ENCODE measurements at regions not wholly inside any gene's neighbourhood (a gene's known extent, or its start where the extent isn't known, plus 50 kb on each side); places are given as distances from the start of the nearest gene placed in this dataset.

GRCh38 chr6:144896289-144896688, 611.2 kb downstream of the UTRN start:
- H3K4me3 ChIP-seq (ENCODE audit: low read depth, low read length), result no peak overlapping the region
- peaks cover 2% of the 10 kb centered on the region for H3K27me3 ChIP-seq (ENCODE audit: control insufficient read depth, insufficient read depth, low read length)
- Mint-ChIP-seq H3K27me3 (peaks cover 19% of the 10 kb centered on the region), H3K36me3 (no peaks in the 10 kb centered on the region), H3K4me1 (no peaks in the 10 kb centered on the region), H3K27ac (no peak overlapping the region), H3K4me3 (no peak overlapping the region), H3K9me3 (peaks cover 0 to 1% (median 0%) of the 10 kb centered on the region in 7 donors)
- no peaks in the 10 kb centered on the region for H3K36me3 ChIP-seq (ENCODE audit: control insufficient read depth, insufficient read depth, low read length)
- no peak for DNase-seq
- no peaks in the 10 kb centered on the region for H3K4me1 ChIP-seq (ENCODE audit: control insufficient read depth, insufficient read depth, low read length, poor library complexity, severe bottlenecking)
- ATAC-seq (ENCODE audit: low read depth in 2 of 2), result no peak
- H3K27ac ChIP-seq (ENCODE audit: insufficient read depth, low read length, poor library complexity, severe bottlenecking), result no peak overlapping the region
- no peaks in the 10 kb centered on the region for H3K9me3 ChIP-seq (ENCODE audit: control insufficient read depth in 2 of 2, low read length in 2 of 2)

DNA sequence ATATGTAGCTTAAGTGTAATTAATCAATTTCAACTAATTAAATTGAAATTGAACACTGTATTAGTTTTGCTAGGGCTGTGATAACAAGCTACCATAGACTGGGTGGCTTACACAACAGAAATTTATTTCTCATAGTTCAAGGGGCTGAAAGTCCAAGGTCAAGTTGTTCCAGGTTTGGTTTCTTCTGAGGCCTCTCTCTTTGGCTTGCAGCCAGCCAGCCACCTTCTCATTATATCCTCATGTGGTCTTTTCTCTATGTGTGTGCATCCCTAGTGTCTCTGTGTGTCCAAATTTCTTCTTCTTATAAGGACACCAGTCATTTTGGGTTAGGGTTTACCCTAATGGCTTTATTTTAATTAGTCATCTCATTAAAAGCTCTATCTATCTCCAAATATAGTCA, 611.7 kb downstream of the UTRN start:
- H3K36me3 ChIP-seq (ENCODE audit: control insufficient read depth, insufficient read depth, low read length), result no peaks in the 10 kb centered on the region
- no peaks in the 10 kb centered on the region for H3K4me1 ChIP-seq (ENCODE audit: control insufficient read depth, insufficient read depth, low read length, poor library complexity, severe bottlenecking)
- Mint-ChIP-seq H3K4me3 (no peak overlapping the region), H3K27me3 (peaks cover 23% of the 10 kb centered on the region), H3K9me3 (peaks cover 0 to 4% (median 0%) of the 10 kb centered on the region in 7 donors), H3K27ac (no peak overlapping the region), H3K36me3 (no peaks in the 10 kb centered on the region), H3K4me1 (no peaks in the 10 kb centered on the region)
- H3K27ac ChIP-seq (ENCODE audit: insufficient read depth, low read length, poor library complexity, severe bottlenecking), result no peak overlapping the region
- no peak overlapping the region for H3K4me3 ChIP-seq (ENCODE audit: low read depth, low read length)
- H3K9me3 ChIP-seq (ENCODE audit: control insufficient read depth in 2 of 2, low read length in 2 of 2), result peaks cover 2 to 5% of the 10 kb centered on the region in 2 experiments
- peaks cover 4% of the 10 kb centered on the region for H3K27me3 ChIP-seq (ENCODE audit: control insufficient read depth, insufficient read depth, low read length)
- ATAC-seq (ENCODE audit: low read depth in 2 of 2) (no peak), DNase-seq (no peak)

GRCh38 chr6:144897441-144897921, 612.3 kb downstream of the UTRN start:
- Mint-ChIP-seq H3K9me3 (peaks cover 0 to 9% (median 0%) of the 10 kb centered on the region in 7 donors), H3K36me3 (no peaks in the 10 kb centered on the region), H3K27me3 (peaks cover 28% of the 10 kb centered on the region), H3K27ac (no peak overlapping the region), H3K4me3 (no peak overlapping the region), H3K4me1 (peaks cover 0 to under 1% (median 0%) of the 10 kb centered on the region in 4 donors)
- peaks cover 8% of the 10 kb centered on the region in 2 experiments for H3K9me3 ChIP-seq (ENCODE audit: control insufficient read depth in 2 of 2, low read length in 2 of 2)
- no peaks in the 10 kb centered on the region for H3K4me1 ChIP-seq (ENCODE audit: control insufficient read depth, insufficient read depth, low read length, poor library complexity, severe bottlenecking)
- H3K36me3 ChIP-seq (ENCODE audit: control insufficient read depth, insufficient read depth, low read length), result no peaks in the 10 kb centered on the region
- H3K27me3 ChIP-seq (ENCODE audit: control insufficient read depth, insufficient read depth, low read length), result peaks cover 4% of the 10 kb centered on the region
- ATAC-seq (ENCODE audit: low read depth in 2 of 2) (no peak), DNase-seq (no peak)
- no peak overlapping the region for H3K4me3 ChIP-seq (ENCODE audit: low read depth, low read length)
- no peak overlapping the region for H3K27ac ChIP-seq (ENCODE audit: insufficient read depth, low read length, poor library complexity, severe bottlenecking)

DNA sequence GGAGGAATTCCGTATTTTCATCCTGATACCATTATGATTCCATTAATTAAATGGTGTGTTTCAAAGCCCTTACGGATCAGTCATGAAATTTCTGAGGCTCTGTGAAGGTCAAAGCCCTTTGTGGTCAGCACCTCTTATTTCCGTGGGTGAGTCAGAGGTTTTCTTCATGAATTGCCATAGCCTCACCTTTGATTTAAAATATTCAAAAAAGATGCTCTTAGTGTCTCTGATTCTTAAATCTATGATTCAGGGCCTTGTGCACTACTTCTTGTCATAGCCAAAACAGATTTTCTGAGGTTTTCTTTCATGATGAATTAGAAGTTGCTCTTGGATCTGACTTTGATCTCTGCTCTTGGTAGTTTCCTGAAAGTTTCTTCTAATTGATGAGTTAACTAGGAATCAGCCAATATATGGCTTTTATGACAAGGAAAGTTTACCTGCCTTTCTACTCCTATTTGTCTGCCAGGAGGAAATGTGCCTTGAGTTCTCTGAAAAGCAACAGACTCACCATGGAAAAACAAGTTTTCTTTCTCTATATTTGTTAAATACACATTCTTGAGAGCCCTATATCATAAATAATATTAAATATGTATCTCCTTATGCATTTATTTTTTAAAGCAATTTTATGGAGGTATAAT, 613.0 kb downstream of the UTRN start:
- Mint-ChIP-seq H3K4me3 (no peak overlapping the region), H3K36me3 (no peaks in the 10 kb centered on the region), H3K9me3 (peaks cover 3 to 16% (median 5%) of the 10 kb centered on the region in 7 donors), H3K4me1 (peaks cover 0 to 5% (median 0%) of the 10 kb centered on the region in 4 donors), H3K27me3 (peaks cover 31% of the 10 kb centered on the region), H3K27ac (no peak overlapping the region)
- Histone ChIP-seq H3K4me3 (ENCODE audit: low read depth, low read length) (no peak overlapping the region), H3K9me3 (ENCODE audit: control insufficient read depth in 2 of 2, low read length in 2 of 2) (peaks cover 8 to 13% of the 10 kb centered on the region in 2 experiments), H3K36me3 (ENCODE audit: control insufficient read depth, insufficient read depth, low read length) (no peaks in the 10 kb centered on the region), H3K27me3 (ENCODE audit: control insufficient read depth, insufficient read depth, low read length) (peaks cover 4% of the 10 kb centered on the region), H3K4me1 (ENCODE audit: control insufficient read depth, insufficient read depth, low read length, poor library complexity, severe bottlenecking) (no peaks in the 10 kb centered on the region), H3K27ac (ENCODE audit: insufficient read depth, low read length, poor library complexity, severe bottlenecking) (no peak overlapping the region)
- no peak for ATAC-seq (ENCODE audit: low read depth in 2 of 2)
- no peak for DNase-seq

- H3K27ac ChIP-seq (ENCODE audit: insufficient read depth, low read length, poor library complexity, severe bottlenecking), result no peak overlapping the region
- no peak overlapping the region for H3K4me3 ChIP-seq (ENCODE audit: low read depth, low read length)
- DNase-seq (no peak), ATAC-seq (ENCODE audit: low read depth in 2 of 2) (no peak)
- Mint-ChIP-seq H3K4me1 (peaks cover 0 to 5% (median 0%) of the 10 kb centered on the region in 4 donors), H3K4me3 (no peak overlapping the region), H3K36me3 (no peaks in the 10 kb centered on the region), H3K27ac (no peak overlapping the region), H3K9me3 (peaks cover 3 to 21% (median 7%) of the 10 kb centered on the region in 7 donors), H3K27me3 (peaks cover 35% of the 10 kb centered on the region)
- H3K27me3 ChIP-seq (ENCODE audit: control insufficient read depth, insufficient read depth, low read length), result peaks cover 7% of the 10 kb centered on the region
- peaks cover 8 to 13% of the 10 kb centered on the region in 2 experiments for H3K9me3 ChIP-seq (ENCODE audit: control insufficient read depth in 2 of 2, low read length in 2 of 2)
- no peaks in the 10 kb centered on the region for H3K4me1 ChIP-seq (ENCODE audit: control insufficient read depth, insufficient read depth, low read length, poor library complexity, severe bottlenecking)
- no peaks in the 10 kb centered on the region for H3K36me3 ChIP-seq (ENCODE audit: control insufficient read depth, insufficient read depth, low read length)
Observed at GRCh38 chr6:144898741-144899140, 613.6 kb downstream of the UTRN start.

- H3K4me1 ChIP-seq (ENCODE audit: control insufficient read depth, insufficient read depth, low read length, poor library complexity, severe bottlenecking), result no peaks in the 10 kb centered on the region
- Mint-ChIP-seq H3K4me1 (peaks cover 0 to 5% (median 0%) of the 10 kb centered on the region in 4 donors), H3K27me3 (peaks cover 37% of the 10 kb centered on the region), H3K9me3 (peaks cover 3 to 23% (median 7%) of the 10 kb centered on the region in 7 donors), H3K36me3 (no peaks in the 10 kb centered on the region), H3K4me3 (no peak overlapping the region), H3K27ac (no peak overlapping the region)
- H3K9me3 ChIP-seq (ENCODE audit: control insufficient read depth in 2 of 2, low read length in 2 of 2), result peaks cover 8 to 13% of the 10 kb centered on the region in 2 experiments
- peaks cover 8% of the 10 kb centered on the region for H3K27me3 ChIP-seq (ENCODE audit: control insufficient read depth, insufficient read depth, low read length)
- ATAC-seq (ENCODE audit: low read depth in 2 of 2), result no peak
- H3K27ac ChIP-seq (ENCODE audit: insufficient read depth, low read length, poor library complexity, severe bottlenecking), result no peak overlapping the region
- no peak for DNase-seq
- H3K36me3 ChIP-seq (ENCODE audit: control insufficient read depth, insufficient read depth, low read length), result no peaks in the 10 kb centered on the region
- H3K4me3 ChIP-seq (ENCODE audit: low read depth, low read length), result no peak overlapping the region
Observed at GRCh38 chr6:144899161-144899560, 614.0 kb downstream of the UTRN start.

DNA sequence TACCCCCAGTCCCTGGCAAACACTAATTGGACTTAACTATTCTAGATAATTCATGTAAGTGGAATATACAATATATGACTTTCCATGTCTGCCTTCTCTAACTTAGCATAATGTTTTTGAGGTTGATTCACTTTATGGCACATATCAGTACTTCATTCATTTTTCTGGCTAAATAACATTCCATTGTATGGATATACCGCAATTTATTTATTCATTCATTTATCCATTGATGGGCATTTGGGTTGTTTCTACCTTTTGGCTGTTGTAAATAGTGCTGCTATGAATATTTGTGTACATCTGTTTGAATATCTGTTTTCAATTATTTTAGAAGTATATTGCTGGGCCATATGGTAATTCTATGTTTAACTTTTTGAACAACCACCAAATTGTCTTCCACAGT, 616.3 kb downstream of the UTRN start:
- ATAC-seq (ENCODE audit: low read depth in 2 of 2) (no peak), DNase-seq (no peak)
- H3K4me3 Mint-ChIP-seq, result no peak overlapping the region
- no peak overlapping the region for H3K27ac Mint-ChIP-seq
- Histone ChIP-seq H3K27ac (ENCODE audit: insufficient read depth, low read length, poor library complexity, severe bottlenecking) (no peak overlapping the region), H3K27me3 (ENCODE audit: control insufficient read depth, insufficient read depth, low read length) (peaks cover 9% of the 10 kb centered on the region), H3K9me3 (ENCODE audit: control insufficient read depth in 2 of 2, low read length in 2 of 2) (peaks cover 8 to 13% of the 10 kb centered on the region in 2 experiments), H3K36me3 (ENCODE audit: control insufficient read depth, insufficient read depth, low read length) (no peaks in the 10 kb centered on the region), H3K4me3 (ENCODE audit: low read depth, low read length) (no peak overlapping the region), H3K4me1 (ENCODE audit: control insufficient read depth, insufficient read depth, low read length, poor library complexity, severe bottlenecking) (no peaks in the 10 kb centered on the region)
- peaks cover 30% of the 10 kb centered on the region for H3K27me3 Mint-ChIP-seq
- peaks cover 3 to 23% (median 7%) of the 10 kb centered on the region in 7 donors for H3K9me3 Mint-ChIP-seq
- H3K36me3 Mint-ChIP-seq, result no peaks in the 10 kb centered on the region
- H3K4me1 Mint-ChIP-seq, result peaks cover 0 to 5% (median 0%) of the 10 kb centered on the region in 4 donors

- Mint-ChIP-seq H3K36me3 (no peaks in the 10 kb centered on the region), H3K27ac (no peak overlapping the region)
- peaks cover 0 to under 1% of the 10 kb centered on the region in 2 experiments for H3K9me3 ChIP-seq (ENCODE audit: control insufficient read depth in 2 of 2, low read length in 2 of 2)
Observed at GRCh38 chr6:144908004-144908403, 622.9 kb downstream of the UTRN start.

More at GRCh38 chr6:144908004-144908403, 622.9 kb downstream of the UTRN start:
- H3K9me3 Mint-ChIP-seq, result peaks cover 2 to 8% (median 4%) of the 10 kb centered on the region in 7 donors
- no peaks in the 10 kb centered on the region for H3K4me1 Mint-ChIP-seq
- no peak overlapping the region for H3K27ac ChIP-seq (ENCODE audit: insufficient read depth, low read length, poor library complexity, severe bottlenecking)
- DNase-seq (no peak), ATAC-seq (ENCODE audit: low read depth in 2 of 2) (no peak)
- no peaks in the 10 kb centered on the region for H3K36me3 ChIP-seq (ENCODE audit: control insufficient read depth, insufficient read depth, low read length)
- peaks cover 10% of the 10 kb centered on the region for H3K27me3 ChIP-seq (ENCODE audit: control insufficient read depth, insufficient read depth, low read length)
- H3K4me1 ChIP-seq (ENCODE audit: control insufficient read depth, insufficient read depth, low read length, poor library complexity, severe bottlenecking), result no peaks in the 10 kb centered on the region
- H3K27me3 Mint-ChIP-seq, result peaks cover 35% of the 10 kb centered on the region
- H3K4me3 Mint-ChIP-seq, result no peak overlapping the region
- no peak overlapping the region for H3K4me3 ChIP-seq (ENCODE audit: low read depth, low read length)
